HCT116 (cell line): ENCODE measurements at regions not wholly inside any gene's neighbourhood (a gene's known extent, or its start where the extent isn't known, plus 50 kb on each side); places are given as distances from the start of the nearest gene placed in this dataset.
"Not testable (repeated sequence)": the region's sequence is repeated elsewhere in the genome, so short reads cannot be mapped to it uniquely, and the experiment has no call there.

Source experiments
- ATAC-seq: fragments of 200-7000 bp; cut with Tn5 transposase; 2 replicates; pipeline ENCODE4 v1.9.1; 2020; ENCODE audit warnings: mild to moderate bottlenecking, moderate library complexity
- BruUV-seq: library from RNA; stranded (reverse); fragments of 400-500 nt; replicated peaks from 2 replicates; lab custom pipeline; 2021; lab: Mats Ljungman, UMichigan
- CTCF ChIA-PET: fragments of 300-600 bp; sonication (Branson Sonifier 250); formaldehyde crosslinking; loops from one replicate; lab custom pipeline; 2021; ENCODE audit warnings: antibody characterized with exemption; lab: Charles Lee
- POLR2A ChIA-PET: fragments of 300-600, 350-600 bp; sonication (Branson Sonifier 250); formaldehyde crosslinking; loops from one replicate; lab custom pipeline; 2021; ENCODE audit warnings: antibody characterized with exemption; lab: Charles Lee
- RAD21 ChIA-PET, 2 experiments: fragments of 300-600 bp; sonication (Branson Sonifier 250); formaldehyde crosslinking; loops; one replicate each; lab custom pipeline; 2023; ENCODE audit warnings: low total read pairs in 2 of 2; ENCODE audit not compliant: uncharacterized antibody in 2 of 2, unreplicated experiment in 2 of 2, low non-redundant PET in 1 of 2; lab: Charles Lee
- DNase-seq: peaks from one replicate; pipeline ENCODE4 v3.0.0-alpha.2; 2010; ENCODE audit warnings: low read depth, low spot score
- H2AFZ ChIP-seq: fragments of 200-600 bp; shearing (Covaris generic), sonication (generic); 2 replicates; pipeline ENCODE4 v1.6.1; 2017; ENCODE audit warnings: low read depth, mixed run types, mixed read lengths, antibody characterized with exemption, low read length; ENCODE audit not compliant: poor library complexity, severe bottlenecking
- H3K27ac ChIP-seq: 2 replicates; pipeline ENCODE4 v1.5.1; 2012; ENCODE audit warnings: low read depth, low read length
- H3K27me3 ChIP-seq: fragments of 200-600 bp; sonication (generic); 2 replicates; pipeline ENCODE4 v1.6.1; 2016; ENCODE audit warnings: mixed run types, low read length, mixed read lengths; ENCODE audit not compliant: insufficient read depth
- H3K36me3 ChIP-seq, 2 experiments: fragments of 200-500 bp in 1 of 2; fragments of 200-600 bp in 1 of 2; sonication (Bioruptor generic) in 1 of 2; sonication (generic) in 1 of 2; 2 replicates each; pipeline versions ENCODE4 v1.5.1 to v1.6.1; 2014 to 2016; ENCODE audit warnings: low read length in 2 of 2, inconsistent platforms in 1 of 2, mixed read lengths in 1 of 2, mixed run types in 1 of 2; ENCODE audit not compliant: insufficient read depth in 2 of 2, control insufficient read depth in 1 of 2
- H3K4me1 ChIP-seq, 2 experiments: fragments of 200-600 bp in 1 of 2; sonication (generic) in 1 of 2; 2 replicates each; pipeline versions ENCODE4 v1.5.1 to v1.6.1; 2012 to 2017; ENCODE audit warnings: low read length in 2 of 2, inconsistent platforms in 1 of 2, mild to moderate bottlenecking in 1 of 2, mixed read lengths in 1 of 2, mixed run types in 1 of 2, moderate library complexity in 1 of 2; ENCODE audit not compliant: insufficient read depth in 2 of 2, control insufficient read depth in 1 of 2
- H3K4me2 ChIP-seq: fragments of 200-600 bp; sonication (generic); 2 replicates; pipeline ENCODE4 v1.6.1; 2017; ENCODE audit warnings: mixed run types, low read length, mixed read lengths
- H3K4me3 ChIP-seq, 2 experiments: fragments of 200-600 bp in 1 of 2; sonication (generic) in 1 of 2; replicated peaks in 1 of 2; 2 replicates each; pipeline ENCODE4 v1.5.1; 2011 to 2016; ENCODE audit warnings: low read length in 2 of 2, control low read depth in 1 of 2, low read depth in 1 of 2, mild to moderate bottlenecking in 1 of 2, mixed read lengths in 1 of 2, mixed run types in 1 of 2
- H3K79me2 ChIP-seq: fragments of 200-600 bp; sonication (generic); 2 replicates; pipeline ENCODE4 v1.6.1; 2017; ENCODE audit warnings: mild to moderate bottlenecking, mixed run types, low read length, moderate library complexity, mixed read lengths; ENCODE audit not compliant: insufficient read depth
- H3K9ac ChIP-seq: fragments of 200-600 bp; sonication (generic); 2 replicates; pipeline ENCODE4 v1.6.1; 2016; ENCODE audit warnings: low read length, mixed read lengths
- H3K9me2 ChIP-seq: fragments of 200-600 bp; sonication (generic), shearing (Covaris generic); 2 replicates; pipeline ENCODE4 v1.6.1; 2017; ENCODE audit warnings: mixed run types, mild to moderate bottlenecking, moderate library complexity; ENCODE audit not compliant: insufficient read depth
- H3K9me3 ChIP-seq, 2 experiments: fragments of 200-500 bp in 1 of 2; fragments of 200-600 bp in 1 of 2; sonication (Bioruptor generic) in 1 of 2; sonication (generic) in 1 of 2; 2 replicates each; pipeline ENCODE4 v1.6.1; 2014 to 2017; ENCODE audit warnings: low read length in 2 of 2, mixed read lengths in 2 of 2, inconsistent platforms in 1 of 2, low read depth in 1 of 2, mild to moderate bottlenecking in 1 of 2, mixed run types in 1 of 2, moderate library complexity in 1 of 2; ENCODE audit not compliant: control insufficient read depth in 1 of 2, insufficient read depth in 1 of 2
- H4K20me1 ChIP-seq: fragments of 200-600 bp; sonication (generic), shearing (Covaris generic); 2 replicates; pipeline ENCODE4 v1.6.1; 2017; ENCODE audit warnings: mixed run types, mild to moderate bottlenecking, moderate library complexity; ENCODE audit not compliant: insufficient read depth
- CBX3 ChIP-seq: IDR thresholded peaks from 2 replicates; pipeline ENCODE4 v1.6.1; 2012; ENCODE audit warnings: low read depth
- CEBPB ChIP-seq: IDR thresholded peaks from 2 replicates; pipeline ENCODE4 v1.6.1; 2012; ENCODE audit warnings: low read depth
- ELF1 ChIP-seq: IDR thresholded peaks from 2 replicates; pipeline ENCODE4 v1.6.1; 2012; ENCODE audit warnings: low read depth, borderline replicate concordance
- EZH2phosphoT487 ChIP-seq: fragments of 200-600 bp; IDR thresholded peaks from 2 replicates; pipeline ENCODE4 v1.6.1; 2018; ENCODE audit warnings: antibody characterized with exemption, borderline replicate concordance
- FOSL1 ChIP-seq: IDR thresholded peaks from 2 replicates; pipeline ENCODE4 v1.6.1; 2012; ENCODE audit warnings: low read depth
- JUND ChIP-seq: IDR thresholded peaks from 2 replicates; pipeline ENCODE4 v1.6.1; 2012
- POLR2A ChIP-seq: IDR thresholded peaks from 2 replicates; pipeline ENCODE4 v1.7.0; 2011; ENCODE audit warnings: borderline replicate concordance; ENCODE audit not compliant: insufficient read depth, insufficient read length; ENCODE audit errors: extremely low read depth
- TCF7L2 ChIP-seq: IDR thresholded peaks from 2 replicates; pipeline ENCODE4 v1.7.0; 2011; ENCODE audit warnings: borderline replicate concordance, inconsistent platforms; ENCODE audit not compliant: insufficient read depth, insufficient read length; ENCODE audit errors: extremely low read depth
- YY1 ChIP-seq: IDR thresholded peaks from 2 replicates; pipeline ENCODE4 v1.6.1; 2011; ENCODE audit warnings: low read length, low read depth, moderate library complexity, mild to moderate bottlenecking; ENCODE audit not compliant: insufficient replicate concordance; ENCODE audit errors: extremely low read depth
- ZFX ChIP-seq: fragments of 450-650 bp; IDR thresholded peaks from 2 replicates; pipeline ENCODE4 v1.6.1; 2017
- ZNF274 ChIP-seq: fragments of 200-500 bp; sonication (Bioruptor generic); IDR thresholded peaks from 2 replicates; pipeline ENCODE4 v1.6.1; 2014; ENCODE audit warnings: mild to moderate bottlenecking, low read depth, low read length, inconsistent platforms
- intact Hi-C: fragments of 100-400 bp; cut with micrococcal nuclease; formaldehyde crosslinking; loops from 2 replicates; pipeline ENCODE4 v1.10.0; 2022
- TF ChIP-seq, protein P1 (sequence below): IDR thresholded peaks from 2 replicates; pipeline ENCODE4 v1.6.1; 2012
- TF ChIP-seq, protein P2 (sequence below): IDR thresholded peaks from 2 replicates; pipeline ENCODE4 v1.6.1; 2011; ENCODE audit warnings: mild to moderate bottlenecking, low read length, moderate library complexity; ENCODE audit not compliant: insufficient replicate concordance; ENCODE audit errors: extremely low read depth
- TF ChIP-seq, protein P3 (sequence below): IDR thresholded peaks from 2 replicates; pipeline ENCODE4 v1.6.1; 2012

DNA sequence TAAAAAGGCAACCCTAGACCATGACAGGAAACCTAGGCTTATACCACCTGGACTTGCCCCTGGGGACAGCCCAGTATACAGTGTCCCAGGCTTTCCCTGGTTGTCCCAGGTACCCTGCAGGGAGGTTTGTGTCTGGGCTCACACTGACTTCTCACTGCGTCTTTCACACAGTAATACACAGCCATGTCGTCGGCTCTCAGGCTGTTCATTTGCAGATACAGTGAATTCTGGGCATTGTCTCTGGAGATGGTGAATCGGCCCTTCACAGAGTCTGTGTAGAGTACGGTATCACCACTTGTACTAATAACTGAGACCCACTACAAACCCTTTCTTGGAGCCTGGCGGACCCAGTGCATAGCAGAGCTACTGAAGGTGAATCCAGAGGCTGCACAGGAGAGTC, 1116.6 kb downstream of the TMEM121 start:
- RAD21 ChIA-PET, POLR2A ChIA-PET, ATAC-seq, H3K79me2 ChIP-seq, H3K4me2 ChIP-seq, DNase-seq, intact Hi-C loops, H3K27me3 ChIP-seq, H3K36me3 ChIP-seq, CTCF ChIA-PET, H2AFZ ChIP-seq, H3K4me1 ChIP-seq, H3K27ac ChIP-seq, H4K20me1 ChIP-seq, H3K9ac ChIP-seq, H3K9me3 ChIP-seq, H3K9me2 ChIP-seq, BruUV-seq, H3K4me3 ChIP-seq: not testable (repeated sequence)

DNA sequence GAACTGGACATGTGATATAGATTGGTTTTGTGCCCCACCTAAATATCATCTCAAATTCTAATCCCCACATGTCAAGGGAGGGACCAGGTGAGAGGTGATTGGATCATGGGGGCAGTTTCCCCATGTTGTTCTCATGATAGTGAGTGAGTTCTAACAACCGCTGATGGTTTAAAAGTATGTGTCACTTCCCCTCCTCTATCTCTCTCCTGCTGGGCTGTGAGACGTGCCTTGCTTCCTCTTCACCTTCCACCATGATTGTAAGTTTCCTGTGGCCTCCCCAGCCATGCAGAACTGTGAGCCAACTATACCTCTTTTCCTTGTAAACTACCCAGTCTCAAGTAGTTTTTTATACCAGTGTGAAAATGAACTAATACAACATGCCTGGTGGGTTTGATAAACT, 1122.5 kb downstream of the TMEM121 start:
- H3K9me2 ChIP-seq, intact Hi-C loops, CTCF ChIA-PET, H3K4me1 ChIP-seq, H3K36me3 ChIP-seq, POLR2A ChIA-PET, H4K20me1 ChIP-seq, H3K79me2 ChIP-seq, H3K27ac ChIP-seq, H3K9me3 ChIP-seq, BruUV-seq, H2AFZ ChIP-seq, H3K4me3 ChIP-seq, ATAC-seq, DNase-seq, H3K27me3 ChIP-seq, RAD21 ChIA-PET, H3K9ac ChIP-seq, H3K4me2 ChIP-seq: not testable (repeated sequence)

DNA sequence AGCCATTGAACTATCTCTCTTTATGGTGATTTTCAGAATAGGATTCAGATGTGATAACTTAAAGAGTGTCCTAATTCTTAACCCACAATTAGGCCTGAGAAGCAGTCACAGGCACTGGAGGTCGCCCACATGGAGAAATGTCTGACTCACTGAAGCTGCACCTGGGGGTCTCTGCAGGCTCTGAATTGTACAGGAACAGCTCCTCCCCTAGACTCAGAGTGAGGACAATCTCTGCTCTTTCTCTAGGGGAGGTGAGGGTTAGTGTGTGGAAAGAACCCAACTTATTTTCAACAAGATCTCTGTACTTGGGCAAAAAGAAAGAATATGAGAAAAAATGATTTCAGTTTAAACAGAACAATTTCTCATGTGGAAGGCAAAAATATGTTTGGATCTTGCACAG, 1124.6 kb downstream of the TMEM121 start:
- Histone ChIP-seq H3K4me2 (no peak overlapping the region), H3K27me3 (no peaks in the 10 kb centered on the region), H3K36me3 (no peaks in the 10 kb centered on the region), H4K20me1 (no peaks in the 10 kb centered on the region), H3K9ac (no peak overlapping the region), H3K9me3 (peaks cover 0 to 4% of the 10 kb centered on the region in 2 experiments; a peak in 2 of 4 replicates), H2AFZ (no peak overlapping the region), H3K79me2 (no peaks in the 10 kb centered on the region), H3K9me2 (no peaks in the 10 kb centered on the region), H3K27ac (no peak overlapping the region), H3K4me3 (no peak overlapping the region), H3K4me1 (no peaks in the 10 kb centered on the region)
- intact Hi-C loops, result no loop called here
- ChIA-PET POLR2A (no interaction called here), CTCF (no interaction called here), RAD21 (no interaction called here)
- no peak for DNase-seq
- no TSS peak for BruUV-seq
- ATAC-seq, result no peak
- no peak for TF ChIP-seq FOSL1
- TF ChIP-seq TCF7L2, result no peak
- no peak for TF ChIP-seq EZH2phosphoT487
- TF ChIP-seq, protein P1, sequence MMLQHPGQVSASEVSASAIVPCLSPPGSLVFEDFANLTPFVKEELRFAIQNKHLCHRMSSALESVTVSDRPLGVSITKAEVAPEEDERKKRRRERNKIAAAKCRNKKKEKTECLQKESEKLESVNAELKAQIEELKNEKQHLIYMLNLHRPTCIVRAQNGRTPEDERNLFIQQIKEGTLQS, result no peak
- TF ChIP-seq ELF1, result no peak
- no peak for TF ChIP-seq YY1
- no peak for TF ChIP-seq ZFX
- no peak for TF ChIP-seq CEBPB
- TF ChIP-seq, protein P2, sequence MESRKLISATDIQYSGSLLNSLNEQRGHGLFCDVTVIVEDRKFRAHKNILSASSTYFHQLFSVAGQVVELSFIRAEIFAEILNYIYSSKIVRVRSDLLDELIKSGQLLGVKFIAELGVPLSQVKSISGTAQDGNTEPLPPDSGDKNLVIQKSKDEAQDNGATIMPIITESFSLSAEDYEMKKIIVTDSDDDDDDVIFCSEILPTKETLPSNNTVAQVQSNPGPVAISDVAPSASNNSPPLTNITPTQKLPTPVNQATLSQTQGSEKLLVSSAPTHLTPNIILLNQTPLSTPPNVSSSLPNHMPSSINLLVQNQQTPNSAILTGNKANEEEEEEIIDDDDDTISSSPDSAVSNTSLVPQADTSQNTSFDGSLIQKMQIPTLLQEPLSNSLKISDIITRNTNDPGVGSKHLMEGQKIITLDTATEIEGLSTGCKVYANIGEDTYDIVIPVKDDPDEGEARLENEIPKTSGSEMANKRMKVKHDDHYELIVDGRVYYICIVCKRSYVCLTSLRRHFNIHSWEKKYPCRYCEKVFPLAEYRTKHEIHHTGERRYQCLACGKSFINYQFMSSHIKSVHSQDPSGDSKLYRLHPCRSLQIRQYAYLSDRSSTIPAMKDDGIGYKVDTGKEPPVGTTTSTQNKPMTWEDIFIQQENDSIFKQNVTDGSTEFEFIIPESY, result no peak
- no peak for TF ChIP-seq CBX3
- TF ChIP-seq POLR2A, result no peak
- no peak for TF ChIP-seq ZNF274
- TF ChIP-seq, protein P3, sequence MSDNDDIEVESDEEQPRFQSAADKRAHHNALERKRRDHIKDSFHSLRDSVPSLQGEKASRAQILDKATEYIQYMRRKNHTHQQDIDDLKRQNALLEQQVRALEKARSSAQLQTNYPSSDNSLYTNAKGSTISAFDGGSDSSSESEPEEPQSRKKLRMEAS, result no peak
- TF ChIP-seq JUND, result no peak
